ENCODE measurements at regions not wholly inside any gene's neighbourhood (a gene's known extent, or its start where the extent isn't known, plus 50 kb on each side); places are given as distances from the start of the nearest gene placed in this dataset.

- TF ChIP-seq CTCF (conservative IDR thresholded peaks at IDR 0.05; ENCODE audit: low read length): no peak
- no peak for TF ChIP-seq EZH2phosphoT487 (IDR thresholded peaks at IDR 0.05; ENCODE audit: borderline replicate concordance)
Measured at GRCh38 chr1:96521994-96522760, 199.4 kb upstream of the PTBP2 start.
